NCI-H510A (cell line): ENCODE measurements at regions not wholly inside any gene's neighbourhood (a gene's known extent, or its start where the extent isn't known, plus 50 kb on each side); places are given as distances from the start of the nearest gene placed in this dataset.
A peak's percentile ranks its signal among the peaks of the same experiment; 100 is the strongest.

ENCODE experiments used
- DNase-seq: peaks from one replicate; lab custom pipeline; 2025; lab: John Stamatoyannopoulos, UW

GRCh38 chr5:73395256-73395655, 53.3 kb downstream of the FOXD1 start:
- DNase-seq, result no peak

DNA sequence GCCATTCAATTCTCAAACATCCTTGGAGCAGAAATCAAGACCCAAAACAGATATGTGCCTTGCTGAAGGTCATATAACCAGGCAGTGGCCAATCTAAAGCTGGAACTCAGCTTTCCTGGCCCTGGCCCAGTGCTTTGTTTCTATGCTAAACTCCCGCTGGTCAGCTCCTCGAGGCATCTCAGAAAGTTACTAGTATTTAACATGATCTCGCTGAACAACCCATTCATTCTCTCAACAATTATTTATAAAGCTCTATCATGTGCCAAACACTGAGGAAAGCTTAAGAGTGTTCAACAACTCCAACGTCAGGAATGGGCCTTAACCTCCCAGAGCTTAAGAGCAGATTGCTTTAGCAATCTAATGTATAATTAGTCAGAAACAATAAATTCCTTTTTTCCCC, 54.0 kb downstream of the FOXD1 start:
- no peak for DNase-seq

DNA sequence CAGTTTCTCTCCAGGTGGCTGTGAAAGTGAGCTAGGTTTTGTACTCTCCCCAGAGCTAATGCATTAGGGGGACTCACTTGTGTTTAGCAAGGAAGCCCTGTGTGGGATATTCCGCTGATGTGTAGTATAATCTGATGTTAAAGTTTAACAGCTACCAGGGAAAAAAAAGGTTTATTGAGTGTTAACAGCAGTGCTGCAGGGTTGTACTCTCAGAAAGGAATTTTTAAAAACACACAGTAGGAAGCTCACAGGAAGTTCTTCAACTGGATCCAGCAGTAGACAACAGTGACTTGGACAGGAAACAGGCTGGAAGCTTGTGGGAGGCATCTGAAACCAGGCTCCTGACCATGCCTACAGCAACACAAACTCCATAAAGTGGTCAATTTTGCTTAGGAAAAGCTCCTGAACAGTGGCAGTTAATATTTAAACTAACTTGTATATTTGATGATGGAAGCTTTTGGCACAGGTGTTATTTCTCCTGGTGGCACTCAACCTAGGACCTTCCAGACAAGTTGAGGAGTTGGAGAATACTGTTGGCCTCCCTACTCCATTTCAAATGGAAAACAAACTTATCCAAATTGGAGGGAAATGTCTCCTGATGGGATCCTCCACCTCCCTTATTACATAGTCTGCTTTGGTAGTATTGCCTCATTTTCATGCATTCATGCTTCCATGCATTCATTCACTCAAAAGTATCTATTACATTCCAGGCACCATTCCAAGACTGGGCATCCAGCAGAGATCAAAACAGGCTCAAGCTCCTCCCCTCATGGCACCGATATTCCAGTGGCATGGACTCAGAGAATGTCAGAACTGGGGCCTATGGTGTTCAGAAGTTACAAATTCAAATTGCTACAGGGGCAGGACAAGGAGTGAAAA, 54.7 kb downstream of the FOXD1 start:
- no peak for DNase-seq

GRCh38 chr5:73392775-73393174, 55.8 kb downstream of the FOXD1 start:
- DNase-seq, result no peak

- no peak for DNase-seq
Measured at GRCh38 chr5:73391441-73391881, 57.1 kb downstream of the FOXD1 start.

- no peak for DNase-seq
Measured at GRCh38 chr5:73390972-73391371, 57.6 kb downstream of the FOXD1 start.

DNA sequence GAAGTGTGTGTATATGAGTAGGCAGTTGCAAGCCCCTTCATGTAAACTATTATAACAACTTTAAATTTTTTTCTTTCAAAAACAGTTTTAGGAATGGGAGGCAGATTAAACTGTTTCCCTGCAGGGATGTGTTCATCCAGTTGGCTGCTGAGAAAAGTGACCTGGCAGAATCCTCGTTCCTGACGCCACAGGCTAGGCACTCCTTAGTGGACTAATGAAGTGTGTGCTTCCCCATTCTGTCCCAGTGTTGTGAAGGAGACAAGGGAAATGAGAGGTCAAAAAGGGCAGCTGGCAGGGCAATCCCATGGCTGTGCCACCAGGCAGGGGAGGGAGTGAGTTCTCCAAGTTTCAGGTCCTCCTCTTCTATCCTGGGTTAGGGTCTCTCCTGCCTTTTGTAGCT, 59.8 kb downstream of the FOXD1 start:
- DNase-seq, result no peak

DNA sequence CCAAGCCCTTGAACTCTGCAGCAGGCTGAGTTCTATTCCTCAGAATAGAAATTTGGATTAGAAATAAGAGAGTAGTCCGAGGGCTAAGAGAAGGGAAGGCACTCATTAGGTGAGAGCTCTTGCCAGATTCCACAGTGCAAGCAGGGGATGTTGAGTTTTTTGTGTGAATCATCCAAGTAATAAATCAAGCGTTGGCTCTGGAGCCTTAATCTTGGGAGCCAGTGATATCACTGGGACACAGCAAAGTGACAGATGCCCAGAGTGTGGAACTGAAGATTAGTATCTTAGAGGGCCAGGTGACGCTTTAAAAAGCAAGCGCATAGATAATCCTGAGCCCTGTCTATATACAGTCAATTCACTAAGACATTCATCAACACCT, 60.3 kb downstream of the FOXD1 start:
- peak; percentile 19 for DNase-seq

DNA sequence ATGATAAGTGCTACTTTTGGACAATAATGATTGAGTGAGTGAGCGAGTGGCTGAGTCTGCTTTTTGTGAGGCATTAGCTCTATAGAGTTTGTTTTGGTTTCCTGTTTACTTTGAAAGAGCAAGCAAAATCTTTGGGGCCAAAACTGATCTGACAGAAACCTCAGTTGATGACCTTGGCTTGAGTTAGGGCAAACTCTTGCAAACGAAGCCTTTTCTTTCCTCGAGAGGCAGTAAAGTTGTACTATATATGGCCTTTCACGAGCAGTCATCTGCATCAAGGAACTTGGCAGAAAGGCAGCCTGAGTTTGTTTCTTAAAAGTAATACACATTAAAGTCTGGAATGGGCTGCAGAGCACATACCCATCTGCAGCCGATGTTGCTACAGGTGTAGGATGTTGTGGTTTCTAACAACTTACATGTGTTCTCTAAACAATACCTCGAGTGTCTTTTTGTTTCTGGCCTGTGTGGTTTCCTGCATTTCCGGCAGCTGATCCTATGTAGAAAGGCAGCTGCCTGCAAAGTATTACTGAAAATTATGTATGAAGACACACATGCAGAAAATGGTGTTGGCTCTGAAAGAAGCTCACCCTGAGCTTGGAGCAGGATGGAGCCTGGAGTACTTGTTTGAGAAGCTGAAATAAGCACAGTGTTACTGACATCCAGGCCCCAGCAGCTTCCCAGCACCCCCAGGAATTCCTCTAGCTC, 60.8 kb downstream of the FOXD1 start:
- no peak for DNase-seq

GRCh38 chr5:73387149-73387591, 61.4 kb downstream of the FOXD1 start:
- no peak for DNase-seq

DNA sequence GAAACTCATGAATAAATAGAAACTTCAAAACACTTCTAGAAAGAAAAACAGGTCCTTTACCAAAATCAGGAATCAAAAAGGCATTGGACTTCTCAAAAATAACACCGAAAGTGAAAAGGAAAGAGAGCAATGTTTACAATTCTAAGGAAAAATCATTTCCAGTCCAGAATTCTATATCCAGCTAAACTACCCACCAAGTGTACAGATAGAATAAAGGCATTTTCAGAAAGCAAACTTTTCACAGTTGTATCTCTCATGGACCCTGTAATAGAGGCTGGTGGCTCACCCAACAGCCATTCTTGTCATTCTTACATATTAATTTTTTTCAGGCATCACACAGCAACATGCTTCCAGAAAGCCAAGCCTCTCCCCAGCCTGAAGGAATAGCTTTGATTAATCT, 63.7 kb downstream of the FOXD1 start:
- no peak for DNase-seq

DNA sequence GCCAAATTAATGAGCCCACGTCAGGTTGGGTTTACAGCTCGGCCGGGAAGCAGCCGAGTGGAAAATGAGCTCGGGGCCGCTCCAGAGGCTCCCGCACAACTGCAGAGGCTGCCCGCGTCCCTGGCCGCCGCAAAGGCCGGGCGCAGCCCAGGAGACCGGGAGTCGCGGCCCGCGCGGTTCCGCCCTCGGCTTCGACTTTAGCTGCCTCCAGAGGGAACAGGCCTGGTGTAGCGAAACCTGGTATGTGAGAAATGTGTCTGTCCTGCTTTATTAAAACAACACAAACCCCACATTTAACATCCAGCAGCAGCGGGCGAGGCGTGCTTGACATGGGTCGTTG, 66.2 kb downstream of the FOXD1 start:
- DNase-seq, result no peak

DNA sequence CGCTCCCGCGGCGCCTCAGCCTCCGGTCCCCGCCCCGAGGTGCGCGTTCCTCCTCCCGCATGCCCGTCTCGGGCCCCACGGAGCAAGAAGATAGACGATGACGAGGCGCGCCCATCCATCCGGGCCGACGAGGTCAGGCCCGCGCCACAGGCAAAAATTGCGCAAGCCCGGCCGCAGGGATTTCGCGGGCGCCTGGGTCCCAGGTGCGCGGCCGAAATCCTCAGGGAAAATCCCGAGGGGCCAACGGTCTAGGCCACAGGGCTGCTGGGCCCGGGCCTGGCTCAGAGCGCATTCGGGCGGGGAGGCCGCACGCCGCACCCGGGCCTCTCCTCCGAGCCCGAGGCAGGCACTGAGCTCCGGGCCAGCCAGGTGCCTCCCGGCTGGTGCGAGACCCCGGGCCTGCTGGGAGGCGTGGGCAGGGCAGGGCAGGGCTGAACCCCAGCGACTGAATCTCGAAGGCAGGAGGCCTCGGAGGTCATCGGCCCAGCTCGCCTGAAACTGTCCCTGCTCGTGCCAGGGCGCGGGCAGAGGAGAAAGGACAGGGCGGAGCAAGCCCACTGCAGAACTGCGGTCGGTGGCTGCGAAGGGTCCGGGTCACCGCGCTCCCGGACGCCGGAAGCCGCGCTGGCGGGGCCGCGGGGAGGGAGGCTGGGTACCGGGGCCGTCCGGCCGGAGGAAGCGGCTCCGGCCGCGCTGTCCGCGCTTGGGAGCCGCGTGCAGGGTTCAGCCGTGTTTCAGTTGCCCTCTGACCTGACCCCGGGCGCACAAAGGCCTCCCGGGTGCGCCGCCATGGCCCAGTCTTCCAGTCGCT, 66.8 kb downstream of the FOXD1 start:
- no peak for DNase-seq

- no peak for DNase-seq
Measured at GRCh38 chr5:73380710-73381589, 67.6 kb downstream of the FOXD1 start.

DNA sequence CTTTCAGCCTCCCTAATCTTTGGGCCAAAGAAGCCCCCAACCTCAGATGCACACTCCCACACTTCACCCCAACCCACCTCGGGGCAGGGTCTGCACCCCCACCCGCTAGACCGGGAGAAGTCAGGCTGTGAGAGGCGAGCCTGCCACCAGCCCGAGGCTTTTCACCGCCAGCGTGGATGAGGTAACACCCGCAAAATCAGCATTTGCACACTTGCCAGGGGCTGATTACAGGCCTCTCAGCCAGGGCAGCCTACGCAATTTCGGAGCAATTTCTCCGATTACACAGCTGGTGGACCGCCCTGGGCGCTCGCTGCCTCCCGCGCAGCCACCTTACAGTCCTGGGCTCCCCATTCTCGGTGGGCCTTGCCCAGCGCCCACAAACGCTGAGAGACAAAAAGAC, 68.5 kb downstream of the FOXD1 start:
- DNase-seq, result no peak

- DNase-seq, result no peak
Measured at GRCh38 chr5:73379435-73379834, 69.1 kb downstream of the FOXD1 start.

DNA sequence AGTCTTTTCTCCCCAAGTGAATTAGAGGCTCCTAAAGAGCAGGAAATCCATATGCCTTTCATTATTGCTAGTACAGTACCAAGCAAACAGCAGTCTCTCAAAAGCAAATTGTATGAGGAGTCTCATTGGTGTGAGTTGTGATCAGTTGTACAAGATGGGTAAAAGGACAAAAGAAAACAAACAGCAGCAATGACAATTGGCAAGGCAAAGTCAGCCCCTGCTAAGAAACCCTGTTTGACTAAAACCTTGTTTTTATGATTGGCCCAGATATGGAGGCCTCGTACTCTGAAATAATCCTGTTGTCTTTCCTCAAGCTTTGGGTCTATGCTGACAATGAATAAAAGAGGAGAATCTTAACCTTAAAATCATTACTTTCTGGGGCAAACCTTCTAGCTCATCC, 69.8 kb downstream of the FOXD1 start:
- no peak for DNase-seq

- DNase-seq, result no peak
Measured at GRCh38 chr5:73378070-73378469, 70.5 kb downstream of the FOXD1 start.

GRCh38 chr5:73376618-73377170, 71.9 kb downstream of the FOXD1 start:
- no peak for DNase-seq

DNA sequence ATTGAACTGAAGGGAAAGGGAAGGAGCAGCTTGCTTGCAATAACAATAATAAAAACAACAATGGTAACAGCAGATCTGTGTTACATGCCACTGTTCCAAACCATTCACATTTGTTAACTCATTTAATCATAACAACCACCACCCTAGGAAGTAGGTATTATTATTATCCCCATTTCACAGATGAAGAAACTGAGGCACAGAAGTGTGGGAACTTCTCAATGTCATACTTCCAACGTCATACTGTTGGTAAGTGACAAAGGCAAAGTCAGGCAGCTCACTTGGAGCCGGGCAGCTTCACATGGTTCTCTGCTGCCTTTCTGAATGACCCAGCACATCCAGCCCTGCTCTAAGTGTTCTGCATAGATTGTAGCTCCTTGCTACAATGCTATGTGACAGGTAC, 72.6 kb downstream of the FOXD1 start:
- no peak for DNase-seq

- no peak for DNase-seq
Measured at GRCh38 chr5:73375191-73375545, 73.4 kb downstream of the FOXD1 start.
